Thyroid gland (tissue), 4 donors: ENCODE measurements at regions not wholly inside any gene's neighbourhood (a gene's known extent, or its start where the extent isn't known, plus 50 kb on each side); places are given as distances from the start of the nearest gene placed in this dataset.

ENCODE experiments used
- CTCF ChIP-seq, 6 experiments: fragments of 200-600 bp in 3 of 6; fragments of 450-650 bp in 3 of 6; sonication (generic) in 3 of 6; IDR thresholded peaks; one replicate each; pipeline ENCODE4 v1.5.1; 2016 to 2019; ENCODE audit warnings: antibody characterized with exemption in 6 of 6, mild to moderate bottlenecking in 2 of 6, inconsistent platforms in 1 of 6, moderate library complexity in 1 of 6
- POLR2A ChIP-seq, 2 donors: fragments of 450-650 bp; IDR thresholded peaks; one replicate each; pipeline ENCODE4 v1.6.1; 2017; ENCODE audit warnings: antibody characterized with exemption in 2 of 2, mild to moderate bottlenecking in 2 of 2, moderate library complexity in 1 of 2

- TF ChIP-seq CTCF (IDR thresholded peaks at IDR 0.05) (no peak), POLR2A (IDR thresholded peaks at IDR 0.05) (no peak)
Observed at GRCh38 chr6:141783585-141783984, 349.1 kb upstream of the GJE1 start.
